ENCODE measurements at regions not wholly inside any gene's neighbourhood (a gene's known extent, or its start where the extent isn't known, plus 50 kb on each side); places are given as distances from the start of the nearest gene placed in this dataset.
"Not testable (repeated sequence)": the region's sequence is repeated elsewhere in the genome, so short reads cannot be mapped to it uniquely, and the experiment has no call there.

- DNase-seq = no peak
Measured at GRCh38 chr1:230591678-230592077, 50.6 kb upstream of the COG2 start.

GRCh38 chr1:230589951-230590350, 52.3 kb upstream of the COG2 start:
- no peak for DNase-seq

GRCh38 chr1:230588323-230588746, 53.9 kb upstream of the COG2 start:
- DNase-seq = no peak

GRCh38 chr1:230587061-230587460, 55.2 kb upstream of the COG2 start:
- no peak for DNase-seq

- no peak for DNase-seq
Measured at GRCh38 chr1:230584660-230585059, 57.6 kb upstream of the COG2 start.

GRCh38 chr1:230581446-230582079, 60.7 kb upstream of the COG2 start:
- DNase-seq = no peak

GRCh38 chr1:230578616-230579015, 63.7 kb upstream of the COG2 start:
- DNase-seq = no peak

GRCh38 chr1:230577537-230577936, 64.7 kb upstream of the COG2 start:
- no peak for DNase-seq

- no peak for DNase-seq
Measured at GRCh38 chr1:230575886-230576500, 66.3 kb upstream of the COG2 start.

GRCh38 chr1:230574502-230574901, 67.8 kb upstream of the COG2 start:
- no peak for DNase-seq

- no peak for DNase-seq
Measured at GRCh38 chr1:230573658-230574057, 68.6 kb upstream of the COG2 start.

- no peak for DNase-seq
Measured at GRCh38 chr1:230572121-230573105, 69.9 kb upstream of the COG2 start.

- no peak for DNase-seq
Measured at GRCh38 chr1:230570724-230571360, 71.4 kb upstream of the COG2 start.

GRCh38 chr1:230569201-230569600, 73.1 kb upstream of the COG2 start:
- no peak for DNase-seq

- DNase-seq = no peak
Measured at GRCh38 chr1:230568676-230569075, 73.6 kb upstream of the COG2 start.

- no peak for DNase-seq
Measured at GRCh38 chr1:230568008-230568407, 74.3 kb upstream of the COG2 start.

GRCh38 chr1:230567221-230567575, 75.1 kb upstream of the COG2 start:
- DNase-seq = no peak

- DNase-seq = not testable (repeated sequence)
Measured at GRCh38 chr1:230566532-230567220, 75.6 kb upstream of the COG2 start.

GRCh38 chr1:230565141-230565540, 77.1 kb upstream of the COG2 start:
- no peak for DNase-seq

GRCh38 chr1:230563591-230563990, 78.7 kb upstream of the COG2 start:
- no peak for DNase-seq

- no peak for DNase-seq
Measured at GRCh38 chr1:230561570-230561969, 80.7 kb upstream of the COG2 start.

GRCh38 chr1:230558324-230558723, 84.0 kb upstream of the COG2 start:
- no peak for DNase-seq

Data from fibroblast of skin of scalp (primary cell).